HG02588 (cell line): ENCODE measurements at regions not wholly inside any gene's neighbourhood (a gene's known extent, or its start where the extent isn't known, plus 50 kb on each side); places are given as distances from the start of the nearest gene placed in this dataset.

ENCODE experiments used
- ATAC-seq: cut with Tn5 transposase; IDR thresholded peaks from one replicate; pipeline ENCODE4 v1.9.1; 2021; ENCODE audit warnings: mild to moderate bottlenecking, moderate library complexity; ENCODE audit not compliant: unreplicated experiment

GRCh38 chr4:162237676-162238075 is 73.9 kb upstream of the FSTL5 start:
- no peak for ATAC-seq

GRCh38 chr4:162234595-162234994 is 70.8 kb upstream of the FSTL5 start:
- no peak for ATAC-seq

- no peak for ATAC-seq
Observed at GRCh38 chr4:162232349-162232748, 68.5 kb upstream of the FSTL5 start.

- ATAC-seq, result no peak
Observed at GRCh38 chr4:162229670-162230069, 65.9 kb upstream of the FSTL5 start.

GRCh38 chr4:162221148-162221547 is 57.3 kb upstream of the FSTL5 start:
- no peak for ATAC-seq
